GF-D8 (cell line): ENCODE measurements at regions not wholly inside any gene's neighbourhood (a gene's known extent, or its start where the extent isn't known, plus 50 kb on each side); places are given as distances from the start of the nearest gene placed in this dataset.
"Not testable (repeated sequence)": the region's sequence is repeated elsewhere in the genome, so short reads cannot be mapped to it uniquely, and the experiment has no call there.

Experiments
- DNase-seq: peaks from one replicate; lab custom pipeline; 2025; lab: John Stamatoyannopoulos, UW

DNA sequence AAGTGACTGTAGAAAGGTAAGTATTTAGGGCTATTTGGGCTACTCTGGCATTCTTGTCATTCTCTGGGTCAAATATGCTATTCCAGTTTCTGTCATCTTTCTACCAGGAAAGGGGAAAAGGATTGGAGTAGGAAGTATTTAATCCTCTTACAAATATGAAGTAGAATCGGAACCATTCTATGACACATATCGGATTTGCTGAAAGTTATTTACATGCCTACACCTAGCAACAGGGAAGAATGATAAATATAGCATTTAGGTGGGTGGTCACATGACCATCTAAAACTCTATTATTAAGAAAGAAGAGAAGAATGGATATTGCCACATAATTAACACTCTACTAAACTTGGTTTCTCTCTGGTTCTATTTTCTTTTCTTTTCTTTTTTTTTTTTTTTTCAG, 1353.1 kb downstream of the ZPLD1 start:
- no peak for DNase-seq

DNA sequence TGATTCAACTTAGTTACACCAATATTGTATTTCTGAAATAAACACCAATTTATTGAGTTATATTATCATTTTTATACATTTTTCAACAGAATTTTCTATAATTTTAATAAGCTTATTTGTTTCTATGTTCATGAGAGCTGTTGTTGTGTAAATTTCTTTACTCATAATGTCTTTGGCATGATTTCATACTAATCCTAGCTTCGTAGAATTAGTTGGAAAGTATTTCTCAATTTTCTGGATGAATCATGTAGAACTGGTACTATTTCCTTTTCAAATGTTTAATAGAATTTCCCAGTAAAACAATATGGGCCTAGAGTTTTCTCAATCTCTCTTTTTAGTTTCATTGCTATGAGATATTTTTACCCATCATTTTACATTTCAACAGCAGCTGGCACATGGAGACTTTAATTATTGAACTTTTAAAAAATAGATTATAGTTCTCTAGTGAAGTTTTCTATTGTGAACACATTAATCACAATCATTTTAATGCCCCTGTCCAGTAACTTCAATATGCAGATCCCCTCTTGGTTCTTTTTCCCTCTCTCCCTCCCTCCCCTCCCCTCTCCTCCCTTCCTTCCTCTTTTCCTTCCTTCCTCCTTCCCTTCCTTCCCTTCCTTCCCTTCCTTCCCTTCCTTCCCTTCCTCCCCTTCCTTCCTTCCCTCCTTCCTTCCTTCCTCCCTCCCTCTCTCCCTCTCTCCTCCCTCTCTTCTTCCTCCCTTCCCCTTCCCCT, 1357.1 kb downstream of the ZPLD1 start:
- DNase-seq = no peak

DNA sequence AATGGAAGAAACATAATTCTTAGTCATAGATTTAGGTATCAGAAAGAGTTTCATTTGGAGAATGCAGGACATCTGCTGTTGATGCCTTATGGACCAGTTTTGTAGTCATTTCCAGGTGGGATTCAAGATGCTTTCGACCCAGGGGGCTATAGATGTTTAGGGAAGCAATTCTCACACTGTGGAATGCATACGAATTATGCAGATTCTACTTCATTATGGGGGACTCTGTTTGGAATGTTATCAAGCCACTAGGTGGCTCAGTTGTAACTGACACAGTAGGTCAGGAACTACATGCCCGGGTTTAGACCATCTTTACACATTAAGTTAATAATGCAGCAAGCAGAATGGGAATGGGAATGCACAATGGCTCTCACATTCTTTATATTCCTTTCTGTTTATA, 1359.8 kb downstream of the ZPLD1 start:
- DNase-seq = no peak

DNA sequence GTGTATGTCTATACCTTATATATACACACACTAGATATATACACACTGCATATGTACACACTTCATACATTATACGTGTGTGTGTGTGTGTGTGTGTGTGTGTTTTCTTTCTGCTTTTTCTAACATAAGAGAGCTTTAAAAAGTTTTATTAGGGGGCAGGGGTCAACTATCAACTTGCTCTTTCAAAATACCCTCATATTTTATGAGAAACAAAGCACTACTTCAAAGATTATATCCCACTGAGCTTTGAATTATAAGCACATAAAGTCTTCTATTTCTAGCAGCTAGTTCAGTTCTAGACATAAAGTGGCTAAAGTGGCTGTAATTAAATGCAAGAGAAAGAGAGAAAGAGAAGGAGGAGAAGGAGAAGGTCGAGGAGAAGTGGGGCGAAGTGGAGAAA, 1361.3 kb downstream of the ZPLD1 start:
- DNase-seq = no peak

DNA sequence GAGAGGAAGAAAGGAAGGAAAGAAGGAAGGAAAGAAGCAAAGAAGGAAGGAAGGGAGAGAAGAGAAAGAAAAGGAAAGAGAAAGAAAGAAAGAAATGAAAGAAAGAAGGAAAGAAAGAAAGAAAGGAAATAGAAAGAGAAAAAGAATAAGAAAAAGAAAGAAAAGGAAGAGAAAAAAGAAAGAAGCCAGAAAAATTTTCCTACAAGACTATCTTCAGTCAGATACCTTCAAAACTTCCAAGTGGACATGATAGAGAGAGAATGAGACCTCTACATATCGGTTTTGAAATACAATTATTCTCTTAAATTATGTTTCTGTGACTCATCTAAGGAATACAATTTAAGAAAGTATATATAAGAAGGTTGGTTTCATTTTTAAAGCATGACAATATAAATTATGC, 1369.0 kb downstream of the ZPLD1 start:
- no peak for DNase-seq

DNA sequence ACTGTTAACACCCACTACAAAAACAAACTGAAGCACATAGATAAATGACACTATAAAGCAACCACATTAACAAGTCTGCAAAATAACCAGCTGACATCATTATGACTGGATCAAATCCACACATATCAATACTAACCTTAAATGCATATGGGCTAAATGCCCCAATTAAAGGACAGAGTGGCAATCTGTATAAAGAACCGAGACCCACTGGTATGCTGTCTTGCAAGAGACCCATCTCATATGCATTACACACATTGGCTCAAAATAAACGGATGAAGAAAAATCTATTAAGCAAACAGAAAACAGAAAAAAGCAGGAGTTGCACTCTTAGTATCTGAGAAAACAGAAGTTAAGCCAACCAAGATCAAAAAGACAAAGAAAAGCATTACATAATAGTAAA, 1375.4 kb downstream of the ZPLD1 start:
- DNase-seq = no peak

DNA sequence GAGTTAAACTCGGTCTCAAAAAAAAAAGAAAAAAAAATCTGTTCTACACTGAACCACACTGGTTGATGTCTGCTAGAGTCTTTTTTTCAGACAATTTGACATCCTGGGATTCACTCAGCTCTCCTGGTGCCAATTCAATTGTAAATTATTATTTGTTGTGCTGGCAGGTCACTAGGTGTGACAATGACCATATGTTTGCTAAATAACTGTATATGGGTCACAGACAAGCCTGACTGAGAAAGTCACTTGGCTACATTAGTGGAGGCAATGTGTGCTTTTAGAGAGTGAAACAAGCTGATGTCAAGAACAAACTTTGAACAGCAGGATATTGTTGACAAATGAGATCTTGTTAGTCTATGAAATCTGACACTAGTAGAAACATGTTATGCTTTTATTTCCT, 1379.1 kb downstream of the ZPLD1 start:
- no peak for DNase-seq

DNA sequence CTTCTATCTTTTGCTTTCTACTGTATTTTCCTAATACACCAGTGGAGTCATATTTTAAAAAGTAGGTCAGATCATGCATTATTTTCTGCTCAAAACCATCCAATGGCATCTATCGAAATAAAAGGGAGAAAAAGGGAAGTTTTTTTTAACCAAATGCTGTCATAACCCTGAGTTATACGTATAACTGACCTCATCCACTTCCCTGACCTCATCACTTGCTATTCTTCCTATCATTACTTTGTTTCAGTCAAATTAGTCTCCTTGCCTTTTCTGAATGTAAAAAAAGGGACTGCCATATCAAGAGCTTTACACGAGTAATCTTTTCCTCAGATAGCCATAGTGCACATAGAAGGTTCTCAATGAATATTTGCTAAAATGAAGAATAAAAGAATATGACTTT, 1383.6 kb downstream of the ZPLD1 start:
- no peak for DNase-seq

DNA sequence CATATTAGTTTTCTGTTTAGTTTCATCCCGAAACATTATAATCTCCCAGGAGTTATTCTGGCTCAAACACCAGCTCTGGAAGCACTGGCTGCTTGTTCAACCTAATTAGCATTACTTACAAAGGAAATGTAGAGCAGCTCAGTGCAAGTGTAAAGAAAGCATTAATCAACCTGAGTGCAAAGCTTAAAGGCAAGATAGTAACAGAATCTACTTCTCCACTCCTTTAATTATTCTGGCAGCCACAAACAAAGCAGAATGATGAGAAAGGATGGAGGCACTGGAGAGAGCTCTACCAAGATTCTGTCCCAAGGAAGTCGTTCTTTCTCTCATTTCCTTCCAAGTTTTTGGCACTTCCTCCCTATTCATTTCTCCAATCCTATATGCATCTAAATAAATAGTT, 1384.0 kb downstream of the ZPLD1 start:
- no peak for DNase-seq

DNA sequence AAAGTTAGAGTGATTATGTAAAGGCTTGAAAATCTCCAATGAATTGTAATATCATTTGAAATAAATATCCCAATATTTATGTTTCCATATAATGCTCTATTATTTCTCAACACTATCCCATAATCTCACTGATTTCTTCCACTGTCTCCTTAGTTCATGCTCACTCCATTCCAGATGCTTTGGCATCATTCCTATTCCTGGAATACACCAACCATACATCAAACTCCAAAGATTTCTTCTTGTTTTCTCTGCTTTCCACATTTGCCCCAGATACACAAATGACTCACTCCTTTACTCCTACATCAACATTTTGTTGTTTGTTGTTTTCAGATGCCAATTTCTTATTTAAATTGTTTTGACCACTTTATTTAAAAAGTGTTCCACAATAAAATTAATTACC, 1390.8 kb downstream of the ZPLD1 start:
- DNase-seq = no peak

DNA sequence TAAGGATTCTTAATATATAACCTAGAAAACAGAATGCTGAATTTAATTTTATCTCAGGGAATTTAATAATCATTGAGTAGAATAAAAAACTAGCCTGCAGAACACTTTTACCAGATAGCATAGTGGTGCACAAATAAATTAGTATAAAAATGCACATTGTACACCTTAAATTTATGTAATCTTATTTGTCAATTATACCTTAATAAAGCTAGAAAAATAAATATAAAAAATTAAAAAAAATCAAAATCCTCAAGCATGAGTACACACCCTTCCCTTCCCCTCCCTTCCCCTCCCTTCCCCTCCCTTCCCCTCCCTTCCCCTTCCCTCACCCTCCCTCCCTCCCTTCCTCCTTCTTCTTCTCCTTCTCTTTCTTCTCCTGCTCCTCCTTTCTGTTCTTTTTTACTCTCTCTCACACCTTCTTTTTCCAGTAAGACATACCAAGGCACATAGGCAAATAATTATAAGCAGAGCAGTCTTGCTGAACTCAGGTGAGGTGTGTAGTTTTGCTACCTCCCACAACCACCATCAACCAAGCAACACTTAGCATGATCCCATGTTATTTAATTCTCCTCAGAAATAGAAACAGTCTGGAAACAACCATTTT, 1395.0 kb downstream of the ZPLD1 start:
- no peak for DNase-seq

DNA sequence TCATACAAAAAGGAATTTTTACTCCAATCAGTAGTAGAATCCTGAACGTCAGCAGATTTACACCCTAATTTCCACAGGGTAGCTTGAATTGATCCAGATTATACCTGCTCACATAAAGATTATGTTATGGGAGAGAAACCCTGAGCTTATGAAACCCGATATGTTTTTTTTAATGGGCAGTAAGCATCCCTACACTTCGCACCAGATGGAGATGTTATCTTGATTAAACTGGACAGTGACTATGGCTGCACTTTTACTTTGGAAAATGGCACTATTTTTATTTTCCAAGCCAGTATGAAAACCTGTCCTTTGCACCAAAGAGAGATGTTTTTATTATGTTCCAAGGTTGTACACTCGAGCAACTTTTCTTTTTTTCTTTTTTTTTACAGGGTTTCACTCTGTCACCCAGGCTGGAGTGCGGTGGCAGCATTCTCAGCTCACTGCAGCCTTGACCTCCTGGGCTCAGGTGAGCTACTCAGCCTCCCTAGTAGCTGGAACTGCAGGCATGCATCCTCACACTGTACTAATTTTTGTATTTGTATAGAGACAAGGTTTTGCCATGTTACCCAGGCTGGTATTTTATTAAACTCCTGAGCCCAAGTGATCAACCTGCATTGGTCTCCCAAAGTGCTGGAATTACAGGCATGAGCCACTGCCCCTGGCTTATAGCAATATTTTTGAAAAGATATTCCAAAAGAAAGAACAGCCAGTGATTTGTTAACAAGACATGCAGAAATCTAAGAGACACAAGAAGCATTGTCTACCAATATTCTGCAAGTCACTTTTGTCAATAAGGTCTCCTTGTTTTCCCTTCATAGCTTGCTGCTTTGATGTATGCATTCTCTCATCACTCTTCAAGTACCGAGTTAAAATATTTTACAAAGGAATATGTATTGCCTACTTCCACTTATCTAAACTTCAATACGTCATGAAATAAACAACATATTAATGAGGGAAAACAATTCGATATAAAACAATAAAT, 1412.6 kb downstream of the ZPLD1 start:
- no peak for DNase-seq

DNA sequence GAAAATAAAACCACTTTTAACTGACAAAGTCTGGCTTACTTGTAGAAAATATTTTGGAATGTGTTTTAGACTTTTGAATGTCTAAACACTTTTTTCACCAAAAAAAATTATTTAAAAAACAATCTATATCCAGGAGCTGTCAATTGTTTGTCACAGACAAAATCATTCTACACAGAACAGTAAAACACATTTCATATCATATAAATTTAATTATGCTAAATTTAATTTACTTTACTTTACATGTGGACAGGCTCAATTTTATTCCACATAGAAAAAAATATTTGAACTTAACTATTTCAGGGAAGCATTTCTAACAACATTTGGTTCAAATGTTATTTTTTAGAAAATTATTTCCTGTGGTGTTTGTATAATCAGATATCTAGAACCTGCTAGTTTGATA, 1417.0 kb downstream of the ZPLD1 start:
- DNase-seq = no peak

DNA sequence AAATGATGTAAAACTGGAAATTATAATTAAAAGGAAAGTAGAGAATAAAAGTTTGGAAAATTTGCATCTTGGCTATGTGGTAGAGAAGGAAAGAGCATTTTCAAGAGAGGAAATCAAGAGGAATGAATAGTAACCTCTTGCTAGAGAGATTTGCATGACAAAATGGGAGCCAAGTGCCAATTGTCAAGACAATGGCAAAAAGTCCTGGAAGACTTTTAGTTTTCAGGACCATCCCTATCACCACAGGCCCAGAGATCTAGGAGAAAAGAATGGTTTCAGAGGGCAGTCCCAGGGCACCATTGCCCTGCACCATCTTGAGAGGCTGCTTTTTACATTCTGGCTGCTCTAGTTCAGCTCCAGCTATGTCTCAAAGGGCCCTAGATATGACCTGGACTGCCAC, 1427.6 kb downstream of the ZPLD1 start:
- no peak for DNase-seq

DNA sequence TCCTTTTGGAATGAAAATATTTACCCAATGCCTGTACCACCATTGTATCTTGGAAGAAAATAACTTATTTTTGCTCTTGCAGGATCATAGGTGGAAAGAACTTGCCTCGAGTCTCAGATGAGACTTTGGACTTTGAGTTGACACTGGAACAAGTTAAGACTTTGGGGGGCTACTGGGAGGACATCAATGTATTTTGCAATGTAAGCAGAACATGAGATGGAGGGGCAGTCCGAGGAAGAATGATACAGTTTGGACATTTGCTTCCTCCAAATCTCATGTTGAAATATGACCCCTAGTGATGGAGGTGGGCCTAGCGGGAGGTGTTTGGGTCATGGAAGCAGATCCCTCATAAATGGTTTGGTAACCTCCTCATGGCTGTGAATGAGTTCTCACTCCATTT, 1428.6 kb downstream of the ZPLD1 start:
- no peak for DNase-seq

DNA sequence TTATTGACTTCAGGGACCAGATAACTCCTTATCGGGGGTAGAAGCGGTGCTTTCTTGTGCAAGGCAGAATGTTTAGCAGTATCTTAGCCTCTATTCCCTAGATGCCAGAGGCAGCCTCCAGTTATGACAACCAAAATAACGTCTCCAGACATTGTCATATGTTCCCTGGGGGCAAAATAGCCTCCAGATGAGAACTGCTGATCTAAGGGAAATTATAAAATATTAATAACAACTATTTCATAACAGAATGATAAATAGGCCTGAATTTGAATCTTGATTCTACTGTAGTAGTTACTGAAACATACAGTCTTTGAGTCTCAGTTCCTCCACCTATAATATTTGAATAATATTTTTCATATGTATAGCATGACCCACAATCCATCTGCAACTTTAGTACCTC, 1431.3 kb downstream of the ZPLD1 start:
- no peak for DNase-seq

DNA sequence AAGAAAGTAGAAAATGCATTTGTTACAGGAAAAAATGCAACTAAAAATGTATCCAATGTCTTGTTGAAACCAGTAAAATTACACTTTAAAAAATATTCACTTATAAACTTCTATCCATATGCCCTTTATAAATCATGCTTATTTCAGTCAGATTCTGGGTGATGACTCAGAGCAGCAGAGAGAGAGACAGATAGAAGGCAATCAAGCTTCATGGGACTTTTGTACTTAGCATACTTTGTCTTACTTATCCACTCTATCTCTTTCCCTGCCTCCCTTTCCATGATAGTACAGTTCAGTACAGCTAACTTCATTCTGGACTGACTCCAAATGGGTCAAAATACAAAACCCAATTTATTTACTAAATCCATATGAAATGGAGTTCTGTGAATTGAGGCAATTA, 1438.2 kb downstream of the ZPLD1 start:
- no peak for DNase-seq

DNA sequence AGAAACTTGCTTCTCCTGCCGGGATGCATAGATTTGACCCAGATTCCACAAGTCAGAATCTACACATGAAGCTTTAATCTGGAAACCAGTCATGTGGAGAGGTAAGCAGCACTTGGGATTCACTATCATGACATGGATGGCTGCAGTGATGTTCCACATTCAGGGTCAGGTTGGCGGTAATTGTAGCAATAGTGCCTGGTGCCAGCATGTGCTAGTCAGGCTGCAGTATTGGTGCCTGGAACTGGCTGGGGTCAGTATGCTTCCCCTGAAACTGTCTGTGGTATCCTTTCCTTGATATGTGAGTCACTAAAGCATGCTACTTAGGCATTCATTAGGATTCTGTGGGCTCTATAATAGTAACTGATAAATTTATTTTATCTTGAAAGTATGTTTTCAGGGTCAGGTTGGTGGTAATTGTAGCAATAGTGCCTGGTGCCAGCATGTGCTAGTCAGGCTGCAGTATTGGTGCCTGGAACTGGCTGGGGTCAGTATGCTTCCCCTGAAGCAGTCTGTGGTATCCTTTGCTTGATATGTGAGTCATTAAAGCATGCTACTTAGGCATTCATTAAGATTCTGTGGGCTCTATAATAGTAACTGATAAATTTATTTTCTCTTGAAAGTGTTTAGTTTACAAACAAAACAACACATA, 1439.2 kb downstream of the ZPLD1 start:
- no peak for DNase-seq

DNA sequence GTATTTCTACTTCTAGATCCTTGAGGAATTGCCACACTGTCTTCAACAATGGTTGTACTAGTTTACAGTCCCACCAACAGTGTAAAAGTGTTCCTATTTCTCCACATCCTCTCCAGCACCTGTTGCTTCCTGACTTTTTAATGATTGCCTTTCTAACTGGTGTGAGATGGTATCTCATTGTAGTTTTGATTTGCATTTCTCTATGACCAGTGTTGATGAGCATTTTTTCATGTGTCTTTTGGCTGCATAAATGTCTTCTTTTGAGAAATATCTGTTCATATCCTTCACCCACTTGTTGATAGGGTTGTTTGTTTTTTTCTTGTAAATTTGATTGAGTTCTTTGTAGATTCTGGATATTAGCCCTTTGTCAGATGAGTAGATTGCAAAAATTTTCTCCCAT, 1447.0 kb downstream of the ZPLD1 start:
- not testable (repeated sequence) for DNase-seq

DNA sequence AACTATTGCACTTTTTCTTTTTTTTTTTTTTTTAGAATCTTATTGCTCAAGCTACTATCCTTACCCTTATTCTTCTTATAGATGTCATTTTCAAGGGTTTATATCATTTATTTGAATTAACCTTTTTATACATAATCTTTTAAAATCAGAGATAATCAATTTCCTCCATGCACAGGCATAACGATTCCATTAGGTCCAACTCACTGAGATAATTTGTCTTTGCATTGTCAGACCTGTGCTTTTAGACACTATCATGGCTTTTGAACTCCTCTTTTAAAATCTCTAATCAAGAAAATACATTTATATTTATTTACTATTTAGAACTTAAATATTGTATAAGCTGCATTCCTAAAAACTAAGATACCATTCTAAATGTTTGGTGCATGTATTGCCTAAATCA, 1454.9 kb downstream of the ZPLD1 start:
- no peak for DNase-seq

DNA sequence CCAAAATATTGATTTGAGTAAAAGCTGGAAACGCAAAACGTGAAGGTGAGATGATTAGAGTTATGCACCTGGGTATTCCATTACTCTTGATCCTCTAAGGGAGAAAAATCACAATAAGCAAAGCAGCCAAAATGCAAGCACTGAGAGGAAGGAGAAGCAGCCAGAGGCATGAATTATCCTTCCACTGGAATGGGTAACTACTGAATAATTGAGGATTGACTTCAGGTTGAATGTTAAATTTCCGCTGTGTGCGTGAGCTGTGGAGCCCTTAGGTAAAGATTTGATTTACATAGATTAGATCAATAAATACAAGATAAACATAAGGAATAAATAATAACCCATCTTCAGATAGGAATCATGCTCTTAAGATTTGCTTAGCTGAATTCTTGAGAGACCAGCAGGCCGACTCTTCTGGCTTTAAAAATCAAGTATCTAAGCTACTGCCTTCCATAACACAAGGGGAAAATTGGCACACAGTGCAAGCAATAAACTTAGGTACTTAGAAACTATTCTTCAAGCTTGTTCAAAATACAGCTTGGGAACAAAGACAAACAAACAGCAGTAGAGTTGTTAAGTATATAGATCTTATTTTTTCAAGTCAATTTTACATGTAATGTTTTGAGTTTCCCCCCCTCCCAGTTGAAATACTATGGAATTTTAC, 1459.5 kb downstream of the ZPLD1 start:
- DNase-seq = no peak

DNA sequence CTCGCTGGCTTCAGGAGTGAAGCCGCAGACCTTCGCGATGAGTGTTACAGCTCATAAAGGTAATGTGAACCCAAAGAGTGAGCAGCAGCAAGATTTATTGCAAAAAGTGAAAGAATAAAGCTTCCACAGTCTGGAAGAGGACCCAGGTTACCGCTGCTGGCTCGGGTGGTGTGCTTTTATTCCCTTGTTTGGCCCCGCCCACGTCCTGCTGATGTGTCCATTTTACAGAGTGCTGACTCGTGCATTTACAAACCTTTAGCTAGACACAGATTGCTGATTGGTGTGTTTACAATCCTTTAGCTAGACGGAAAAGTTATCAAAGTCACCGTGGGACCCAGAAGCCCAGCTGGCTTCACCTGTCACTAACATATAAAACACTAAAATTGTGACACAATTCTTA, 1464.5 kb downstream of the ZPLD1 start:
- DNase-seq = no peak
